HEK293T (cell line): ENCODE measurements at regions not wholly inside any gene's neighbourhood (a gene's known extent, or its start where the extent isn't known, plus 50 kb on each side); places are given as distances from the start of the nearest gene placed in this dataset.

Experiments
- CTCF ChIA-PET: fragments of 350-600 bp; formaldehyde crosslinking; extraction: SDS; loops from one replicate; lab custom pipeline; 2021; ENCODE audit warnings: antibody characterized with exemption, inconsistent platforms; lab: Yijun Ruan, JAX
- POLR2A ChIA-PET: fragments of 350-600 bp; formaldehyde crosslinking; extraction: SDS; loops from one replicate; lab custom pipeline; 2020; ENCODE audit warnings: antibody characterized with exemption, inconsistent platforms; lab: Yijun Ruan, JAX
- DNase-seq: peaks from one replicate; pipeline ENCODE4 v3.0.0; 2012; ENCODE audit warnings: mixed read lengths; ENCODE audit errors: extremely low spot score
- ARNT ChIP-seq: fragments of 450-650 bp; IDR thresholded peaks from 2 replicates; pipeline ENCODE4 v1.6.1; 2017; ENCODE audit warnings: mild to moderate bottlenecking
- BHLHE40 ChIP-seq: fragments of 450-650 bp; IDR thresholded peaks from 2 replicates; pipeline ENCODE4 v1.6.1; 2016; ENCODE audit warnings: mild to moderate bottlenecking, moderate library complexity, borderline replicate concordance
- CTBP1 ChIP-seq: fragments of 450-650 bp; IDR thresholded peaks from 2 replicates; pipeline ENCODE4 v1.6.1; 2016; ENCODE audit warnings: borderline replicate concordance
- ELF4 ChIP-seq: fragments of 450-650 bp; IDR thresholded peaks from 2 replicates; pipeline ENCODE4 v1.6.1; 2017; ENCODE audit warnings: antibody characterized with exemption
- FOXA1 ChIP-seq: fragments of 450-650 bp; IDR thresholded peaks from 2 replicates; pipeline ENCODE4 v1.6.1; 2016; ENCODE audit warnings: mild to moderate bottlenecking
- FOXK2 ChIP-seq: fragments of 450-650 bp; IDR thresholded peaks from 2 replicates; pipeline ENCODE4 v1.6.1; 2016; ENCODE audit warnings: mild to moderate bottlenecking
- FOXM1 ChIP-seq: fragments of 450-650 bp; IDR thresholded peaks from 2 replicates; pipeline ENCODE4 v1.6.1; 2017; ENCODE audit warnings: mild to moderate bottlenecking, borderline replicate concordance
- HDGF ChIP-seq: fragments of 450-650 bp; IDR thresholded peaks from 2 replicates; pipeline ENCODE4 v1.6.1; 2017; ENCODE audit warnings: antibody characterized with exemption, borderline replicate concordance
- L3MBTL2 ChIP-seq: fragments of 450-650 bp; conservative IDR thresholded peaks from 2 replicates; pipeline ENCODE4 v1.6.1; 2016; ENCODE audit warnings: mild to moderate bottlenecking
- LEF1 ChIP-seq: fragments of 450-650 bp; IDR thresholded peaks from 2 replicates; pipeline ENCODE4 v1.6.1; 2017; ENCODE audit warnings: mild to moderate bottlenecking, borderline replicate concordance
- NFRKB ChIP-seq: fragments of 450-650 bp; IDR thresholded peaks from 2 replicates; pipeline ENCODE4 v1.6.1; 2016; ENCODE audit warnings: mild to moderate bottlenecking, moderate library complexity
- PKNOX1 ChIP-seq: fragments of 450-650 bp; IDR thresholded peaks from 2 replicates; pipeline ENCODE4 v1.6.1; 2016
- SP1 ChIP-seq: fragments of 450-650 bp; IDR thresholded peaks from 2 replicates; pipeline ENCODE4 v1.6.1; 2017
- SUZ12 ChIP-seq: fragments of 450-650 bp; IDR thresholded peaks from 2 replicates; pipeline ENCODE4 v1.6.1; 2016; ENCODE audit warnings: mild to moderate bottlenecking
- TARDBP ChIP-seq: fragments of 450-650 bp; IDR thresholded peaks from 2 replicates; pipeline ENCODE4 v1.6.1; 2016
- ZNF384 ChIP-seq: fragments of 450-650 bp; IDR thresholded peaks from 2 replicates; pipeline ENCODE4 v1.6.1; 2016

DNA sequence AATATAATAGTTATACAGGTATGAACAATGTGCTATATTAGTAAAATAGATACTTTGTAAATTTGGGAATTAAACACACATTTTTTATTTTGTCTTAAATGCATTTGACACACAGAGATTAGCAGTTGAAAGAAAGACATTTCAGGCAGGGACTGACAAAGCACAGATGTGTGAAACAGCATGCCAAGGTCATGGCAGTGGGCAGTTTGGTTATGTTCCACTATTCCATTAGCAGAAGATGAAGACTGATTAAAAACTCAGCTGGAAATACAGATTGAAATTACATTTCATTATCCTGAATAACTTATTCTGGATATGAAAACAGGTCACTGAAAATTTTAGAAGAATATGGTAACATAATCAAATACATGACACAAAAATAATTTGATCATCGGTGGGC is 669.8 kb upstream of the LRFN5 start:
- DNase-seq = no peak
- POLR2A ChIA-PET = no interaction called here
- TF ChIP-seq LEF1 (no peak), L3MBTL2 (no peak), FOXM1 (no peak), TARDBP (no peak), SUZ12 (no peak), CTBP1 (no peak), PKNOX1 (no peak), HDGF (no peak), ELF4 (no peak), SP1 (no peak), FOXA1 (no peak), BHLHE40 (no peak)
- CTCF ChIA-PET = no interaction called here

GRCh38 chr14:40920380-40920779 is 686.3 kb upstream of the LRFN5 start:
- CTCF ChIA-PET = no interaction called here
- no peak for DNase-seq
- no peak for TF ChIP-seq TARDBP
- no peak for TF ChIP-seq ARNT
- no peak for TF ChIP-seq SP1
- TF ChIP-seq L3MBTL2 = no peak
- TF ChIP-seq CTBP1 = no peak
- no peak for TF ChIP-seq FOXA1
- TF ChIP-seq FOXK2 = no peak
- TF ChIP-seq BHLHE40 = no peak
- TF ChIP-seq PKNOX1 = no peak
- TF ChIP-seq SUZ12 = no peak
- no peak for TF ChIP-seq NFRKB
- TF ChIP-seq LEF1 = no peak
- TF ChIP-seq FOXM1 = no peak
- no peak for TF ChIP-seq HDGF
- POLR2A ChIA-PET = no interaction called here

GRCh38 chr14:40911141-40911540 is 695.5 kb upstream of the LRFN5 start:
- no peak for TF ChIP-seq FOXA1
- no peak for TF ChIP-seq FOXM1
- no peak for TF ChIP-seq SUZ12
- TF ChIP-seq HDGF = no peak
- no peak for TF ChIP-seq LEF1
- no peak for TF ChIP-seq L3MBTL2
- no peak for TF ChIP-seq PKNOX1
- TF ChIP-seq BHLHE40 = no peak
- no peak for TF ChIP-seq ELF4
- TF ChIP-seq ZNF384 = no peak
- no peak for TF ChIP-seq TARDBP
- no peak for TF ChIP-seq FOXK2
- no peak for TF ChIP-seq ARNT
- TF ChIP-seq NFRKB = no peak
- no peak for TF ChIP-seq CTBP1
- no peak for TF ChIP-seq SP1
- ChIA-PET POLR2A (no interaction called here), CTCF (no interaction called here)
- DNase-seq = no peak

GRCh38 chr14:40909906-40910305 is 696.8 kb upstream of the LRFN5 start:
- POLR2A ChIA-PET = no interaction called here
- TF ChIP-seq ZNF384 (no peak), L3MBTL2 (no peak), TARDBP (no peak), LEF1 (no peak), CTBP1 (no peak), NFRKB (no peak), SUZ12 (no peak), SP1 (no peak), FOXA1 (no peak), PKNOX1 (no peak)
- CTCF ChIA-PET = interaction anchor here (0.6 kb wide), 1 partner anchor 363 kb away, joined by 4 read pairs; no protein-coding TSS in a partner anchor
- DNase-seq = no peak

DNA sequence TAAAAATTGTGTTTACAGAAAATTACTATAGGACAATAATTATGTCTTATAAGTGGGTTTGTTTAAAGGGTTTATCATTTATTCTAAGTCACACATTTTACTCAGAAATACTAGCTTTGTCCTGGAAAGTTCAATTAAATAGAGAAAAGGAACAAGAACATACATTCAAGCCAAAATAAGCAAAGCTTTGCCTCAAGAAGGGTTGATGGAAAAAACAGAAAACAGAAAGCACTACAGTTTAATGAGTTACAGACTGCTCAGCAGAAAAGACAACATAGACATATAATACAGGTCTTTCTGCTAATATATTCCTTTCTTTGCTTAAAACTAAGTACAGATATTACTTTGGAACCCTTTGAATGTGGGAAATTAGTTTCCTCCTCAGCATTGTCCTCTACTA is 703.0 kb upstream of the LRFN5 start:
- ChIA-PET POLR2A (no interaction called here), CTCF (no interaction called here)
- TF ChIP-seq BHLHE40 = no peak
- no peak for TF ChIP-seq FOXK2
- no peak for TF ChIP-seq FOXM1
- no peak for TF ChIP-seq HDGF
- TF ChIP-seq FOXA1 = no peak
- no peak for TF ChIP-seq SP1
- TF ChIP-seq ELF4 = no peak
- TF ChIP-seq L3MBTL2 = no peak
- no peak for TF ChIP-seq NFRKB
- TF ChIP-seq TARDBP = no peak
- no peak for DNase-seq

- DNase-seq = no peak
- TF ChIP-seq ZNF384 = no peak
- TF ChIP-seq FOXK2 = no peak
- no peak for TF ChIP-seq CTBP1
- TF ChIP-seq BHLHE40 = no peak
- no peak for TF ChIP-seq ARNT
- no peak for TF ChIP-seq FOXA1
- TF ChIP-seq SP1 = no peak
- no peak for TF ChIP-seq SUZ12
- TF ChIP-seq L3MBTL2 = no peak
- CTCF ChIA-PET = no interaction called here
- POLR2A ChIA-PET = no interaction called here
These were observed 707.2 kb upstream of the LRFN5 start for GRCh38 chr14:40899435-40899834.
